Naive thymus-derived CD8-positive, alpha-beta T cell (primary cell): ENCODE measurements at regions not wholly inside any gene's neighbourhood (a gene's known extent, or its start where the extent isn't known, plus 50 kb on each side); places are given as distances from the start of the nearest gene placed in this dataset.
"Not testable (repeated sequence)": the region's sequence is repeated elsewhere in the genome, so short reads cannot be mapped to it uniquely, and the experiment has no call there.

Experiments
- ATAC-seq, 2 donors: fragments of 150-1000 bp; cut with Tn5 transposase in 1 of 2; sonication (Bioruptor Pico), chemical (Tn5 transposase) in 1 of 2; 1 replicate in 1 of 2; 2 replicates in 1 of 2; pipeline ENCODE4 v1.10.0; 2021; ENCODE audit warnings: mild to moderate bottlenecking in 2 of 2, moderate library complexity in 2 of 2
- POLR2A ChIA-PET: fragments of 350-600 bp; sonication (Branson Sonifier 250); formaldehyde crosslinking; loops from one replicate; lab custom pipeline; 2021; ENCODE audit warnings: antibody characterized with exemption; lab: Charles Lee
- DNase-seq, 10 donors: peaks; one replicate each; pipeline versions ENCODE4 v3.0.0 to v3.0.0-alpha.2; 2020 to 2022
- H3K27ac Mint-ChIP-seq, 10 donors: one replicate each; pipeline ENCODE4 v1.8.0; 2020 to 2022; ENCODE audit warnings: mild to moderate bottlenecking in 10 of 10, mixed read lengths in 10 of 10, moderate library complexity in 4 of 10, inconsistent platforms in 1 of 10
- H3K27me3 Mint-ChIP-seq, 5 donors: one replicate each; pipeline ENCODE4 v1.8.0; 2021 to 2022; ENCODE audit warnings: mixed read lengths in 5 of 5
- H3K36me3 Mint-ChIP-seq, 3 donors: one replicate each; pipeline ENCODE4 v1.8.0; 2020 to 2022; ENCODE audit warnings: mixed read lengths in 3 of 3, mild to moderate bottlenecking in 2 of 3, inconsistent platforms in 1 of 3
- H3K4me1 Mint-ChIP-seq, 4 donors: one replicate each; pipeline ENCODE4 v1.8.0; 2021 to 2022; ENCODE audit warnings: mixed read lengths in 4 of 4
- H3K4me3 Mint-ChIP-seq, 10 donors: one replicate each; pipeline ENCODE4 v1.8.0; 2020 to 2022; ENCODE audit warnings: mild to moderate bottlenecking in 10 of 10, mixed read lengths in 10 of 10, moderate library complexity in 6 of 10, inconsistent platforms in 1 of 10
- H3K9me3 Mint-ChIP-seq, 9 donors: one replicate each; pipeline ENCODE4 v1.8.0; 2020 to 2022; ENCODE audit warnings: mixed read lengths in 9 of 9, mild to moderate bottlenecking in 3 of 9, inconsistent platforms in 1 of 9, moderate library complexity in 1 of 9

DNA sequence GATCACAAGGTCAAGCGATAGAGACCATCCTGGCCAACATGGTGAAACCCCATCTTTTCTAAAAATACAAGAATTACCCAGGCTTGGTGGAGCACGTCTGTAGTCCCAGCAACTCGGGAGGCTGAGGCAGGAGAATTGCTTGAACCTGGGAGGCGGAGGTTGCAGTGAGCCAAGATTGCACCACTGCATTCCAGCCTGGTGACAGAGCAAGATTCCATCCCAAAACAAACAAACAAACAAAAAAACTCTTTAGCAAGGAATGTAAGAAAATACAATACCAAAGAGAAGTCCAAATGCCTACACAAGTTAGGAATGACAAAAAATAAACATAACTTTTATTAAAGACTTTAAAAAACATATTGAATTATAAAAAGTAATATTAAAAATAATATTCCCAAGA is 462.3 kb downstream of the C12orf50 start:
- H3K27me3 Mint-ChIP-seq, POLR2A ChIA-PET, DNase-seq, H3K9me3 Mint-ChIP-seq, ATAC-seq, H3K27ac Mint-ChIP-seq, H3K4me1 Mint-ChIP-seq, H3K4me3 Mint-ChIP-seq, H3K36me3 Mint-ChIP-seq: not testable (repeated sequence)

DNA sequence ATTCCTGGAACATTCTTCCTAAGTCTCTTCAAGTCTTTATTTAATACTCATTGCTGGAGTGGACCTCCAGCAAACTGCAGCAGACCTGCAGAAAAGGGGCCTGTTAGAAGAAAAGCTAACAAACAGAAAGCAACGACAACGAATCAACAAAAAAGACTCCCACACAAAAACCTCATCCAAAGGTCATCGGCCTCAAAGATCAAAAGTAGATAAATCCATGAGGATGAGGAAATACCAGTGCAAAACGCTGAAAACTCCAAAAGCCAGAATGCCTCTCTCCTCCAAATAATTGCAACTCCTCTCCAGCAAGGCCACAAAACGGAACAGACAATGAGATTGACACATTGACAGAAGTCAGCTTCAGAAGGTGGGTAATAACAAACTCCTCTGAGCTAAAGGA is 472.2 kb downstream of the C12orf50 start:
- Mint-ChIP-seq H3K27ac (no peak overlapping the region), H3K4me3 (no peak overlapping the region), H3K4me1 (no peaks in the 10 kb centered on the region), H3K9me3 (peaks cover 0 to 30% (median 13%) of the 10 kb centered on the region in 9 donors), H3K27me3 (no peaks in the 10 kb centered on the region), H3K36me3 (no peaks in the 10 kb centered on the region)
- no peak for ATAC-seq
- no peak for DNase-seq
- POLR2A ChIA-PET = no interaction called here

DNA sequence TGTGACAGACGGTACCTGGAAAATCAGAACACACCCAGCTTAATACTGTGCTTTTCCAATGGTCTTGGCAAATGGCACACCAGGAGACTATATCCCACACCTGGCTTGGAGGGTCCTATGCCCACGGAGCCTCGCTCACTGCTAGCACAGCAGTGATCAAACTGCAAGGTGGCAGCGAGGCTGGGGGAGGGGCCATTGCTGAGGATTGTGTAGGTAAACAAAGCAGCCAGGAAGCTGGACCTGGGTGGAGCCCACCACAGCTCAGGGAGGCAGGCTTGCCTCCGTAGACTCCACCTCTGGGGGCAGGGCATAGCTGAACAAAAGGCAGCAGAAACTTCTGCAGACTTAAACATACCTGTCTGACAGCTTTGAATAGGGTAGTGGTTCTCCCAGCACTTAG is 498.0 kb downstream of the C12orf50 start:
- POLR2A ChIA-PET, H3K4me1 Mint-ChIP-seq, H3K4me3 Mint-ChIP-seq, H3K27me3 Mint-ChIP-seq, ATAC-seq, DNase-seq, H3K36me3 Mint-ChIP-seq, H3K27ac Mint-ChIP-seq: not testable (repeated sequence)
- peaks cover 0 to 21% (median 4%) of the 10 kb centered on the region in 9 donors for H3K9me3 Mint-ChIP-seq

DNA sequence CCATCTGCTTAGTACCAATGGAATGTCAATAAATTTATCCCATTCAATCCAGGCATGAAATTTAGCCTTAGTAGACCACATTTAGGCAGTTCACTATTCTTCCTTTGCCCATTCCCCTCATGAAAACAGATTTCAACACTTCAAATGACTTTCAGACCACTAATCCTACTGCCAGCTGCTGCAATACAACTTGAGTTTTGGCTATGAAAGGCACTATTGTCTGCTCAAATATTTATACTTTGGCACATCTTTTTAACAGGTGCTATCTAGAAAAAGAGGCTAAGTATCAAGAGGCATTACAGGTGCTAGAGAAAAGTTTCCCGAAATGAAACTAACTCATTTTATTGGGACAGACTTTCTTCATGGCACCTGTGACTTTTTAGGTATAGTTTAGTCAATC is 499.8 kb downstream of the C12orf50 start:
- Mint-ChIP-seq H3K4me3 (no peak overlapping the region), H3K4me1 (no peaks in the 10 kb centered on the region), H3K27me3 (no peaks in the 10 kb centered on the region), H3K36me3 (no peaks in the 10 kb centered on the region), H3K27ac (no peak overlapping the region), H3K9me3 (peaks cover 0 to 18% (median 4%) of the 10 kb centered on the region in 9 donors)
- POLR2A ChIA-PET = no interaction called here
- no peak for ATAC-seq
- no peak for DNase-seq

DNA sequence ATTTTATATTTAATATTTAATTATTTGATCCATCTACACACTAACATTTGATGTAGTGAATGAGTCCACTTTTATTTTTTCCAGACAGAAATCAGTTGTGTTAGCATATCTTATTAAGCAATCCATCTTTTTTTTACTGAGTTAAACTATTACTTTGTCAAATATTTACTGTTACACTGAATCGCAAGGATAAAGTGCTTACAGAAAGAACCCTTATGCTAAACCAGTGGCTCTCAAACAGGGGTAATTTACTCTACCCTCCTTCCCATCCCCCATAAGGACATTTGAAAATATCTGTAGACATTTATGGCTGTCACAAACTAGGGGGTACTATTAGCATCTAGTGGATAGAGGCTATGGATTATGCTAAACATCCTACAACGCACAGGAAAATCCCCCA is 508.2 kb downstream of the C12orf50 start:
- no peak overlapping the region for H3K27ac Mint-ChIP-seq
- POLR2A ChIA-PET = no interaction called here
- ATAC-seq = no peak
- H3K27me3 Mint-ChIP-seq = no peaks in the 10 kb centered on the region
- H3K4me1 Mint-ChIP-seq = no peaks in the 10 kb centered on the region
- no peaks in the 10 kb centered on the region for H3K36me3 Mint-ChIP-seq
- no peak overlapping the region for H3K4me3 Mint-ChIP-seq
- H3K9me3 Mint-ChIP-seq = peaks cover 0 to 2% (median 0%) of the 10 kb centered on the region in 9 donors
- DNase-seq = no peak

DNA sequence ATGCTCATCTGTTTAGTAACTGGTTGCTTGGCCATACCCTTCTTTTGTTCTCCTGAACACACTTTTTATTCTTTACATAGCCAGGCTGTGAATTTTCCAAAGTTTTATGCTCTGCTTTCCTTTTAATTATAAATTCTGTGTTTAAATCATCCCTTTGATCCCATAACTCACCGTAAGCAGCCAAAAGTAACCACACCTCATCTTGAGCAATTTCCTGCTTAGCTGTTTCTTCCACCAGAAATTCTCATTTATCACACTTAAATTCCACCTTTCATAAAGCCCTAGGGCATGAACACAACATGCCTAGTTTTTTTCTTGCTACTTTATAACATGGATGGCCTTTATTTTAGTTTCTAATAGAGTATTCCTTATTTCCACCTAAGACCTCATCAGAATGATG is 510.7 kb downstream of the C12orf50 start:
- POLR2A ChIA-PET = no interaction called here
- ATAC-seq (no peak), DNase-seq (no peak)
- no peaks in the 10 kb centered on the region for H3K4me1 Mint-ChIP-seq
- H3K27ac Mint-ChIP-seq = no peak overlapping the region
- H3K36me3 Mint-ChIP-seq = no peaks in the 10 kb centered on the region
- H3K9me3 Mint-ChIP-seq = peaks cover 0 to 2% (median 0%) of the 10 kb centered on the region in 9 donors
- no peak overlapping the region for H3K4me3 Mint-ChIP-seq
- H3K27me3 Mint-ChIP-seq = no peaks in the 10 kb centered on the region

DNA sequence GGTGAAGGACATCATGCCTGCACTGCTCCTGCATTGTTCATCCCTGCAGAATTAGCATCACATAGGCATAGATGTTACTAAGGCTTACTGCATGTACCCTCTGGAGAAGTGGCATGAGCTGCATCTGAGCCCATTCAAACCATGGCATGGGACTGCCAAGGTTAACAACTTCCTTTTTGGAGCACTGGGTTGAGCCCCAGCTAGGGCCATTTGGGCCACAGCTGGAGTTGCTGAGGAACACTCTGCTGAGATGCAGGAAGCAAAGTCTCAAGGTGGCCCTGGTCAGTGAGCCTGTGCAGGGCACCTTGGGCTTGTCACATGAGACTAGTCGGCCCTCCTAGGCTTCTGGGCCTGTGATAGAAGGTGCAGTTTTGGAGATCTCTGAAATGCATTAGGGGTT is 511.2 kb downstream of the C12orf50 start:
- Mint-ChIP-seq H3K36me3 (no peaks in the 10 kb centered on the region), H3K27ac (no peak overlapping the region), H3K27me3 (no peaks in the 10 kb centered on the region), H3K9me3 (peaks cover 0 to 2% (median 0%) of the 10 kb centered on the region in 9 donors), H3K4me1 (no peaks in the 10 kb centered on the region), H3K4me3 (no peak overlapping the region)
- no peak for DNase-seq
- no peak for ATAC-seq
- POLR2A ChIA-PET = no interaction called here

DNA sequence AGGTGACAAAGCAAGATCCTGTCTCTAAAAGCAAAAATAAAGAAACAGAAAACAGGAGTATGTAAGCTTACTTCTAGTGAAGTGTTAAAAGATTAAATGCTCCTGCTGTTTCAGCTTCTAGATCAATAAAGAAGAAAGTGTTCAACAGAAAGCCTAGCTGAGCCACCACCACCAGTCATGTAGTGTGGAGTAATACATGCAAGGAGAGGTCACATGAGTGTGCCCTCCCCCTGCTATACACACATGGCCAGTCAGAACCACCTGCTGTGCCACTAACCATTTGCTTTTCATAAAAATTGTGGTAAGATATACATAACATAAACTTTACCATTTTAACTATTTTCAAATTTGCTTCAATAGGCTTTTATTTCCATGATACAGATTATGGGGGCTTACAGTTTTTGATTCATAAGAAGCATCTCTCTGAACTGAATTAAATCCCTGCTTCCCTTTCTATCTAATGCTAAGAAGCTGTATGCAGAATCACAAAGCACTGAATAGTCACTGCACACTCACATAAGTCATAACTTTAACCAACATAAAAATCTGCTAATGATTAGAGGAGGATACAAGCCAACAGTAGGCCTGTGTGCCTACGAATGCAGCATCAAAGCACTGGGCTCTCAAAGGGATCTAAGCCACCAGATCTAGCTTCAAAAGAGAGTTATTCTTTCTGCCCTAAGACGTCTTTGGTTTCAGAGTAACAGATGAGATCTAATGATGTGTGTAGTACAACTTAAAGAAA is 515.5 kb downstream of the C12orf50 start:
- Mint-ChIP-seq H3K36me3 (no peaks in the 10 kb centered on the region), H3K27ac (no peak overlapping the region), H3K4me1 (no peaks in the 10 kb centered on the region), H3K27me3 (no peaks in the 10 kb centered on the region), H3K4me3 (no peak overlapping the region), H3K9me3 (peaks cover 0 to 6% (median 3%) of the 10 kb centered on the region in 9 donors)
- no peak for DNase-seq
- POLR2A ChIA-PET = no interaction called here
- no peak for ATAC-seq

DNA sequence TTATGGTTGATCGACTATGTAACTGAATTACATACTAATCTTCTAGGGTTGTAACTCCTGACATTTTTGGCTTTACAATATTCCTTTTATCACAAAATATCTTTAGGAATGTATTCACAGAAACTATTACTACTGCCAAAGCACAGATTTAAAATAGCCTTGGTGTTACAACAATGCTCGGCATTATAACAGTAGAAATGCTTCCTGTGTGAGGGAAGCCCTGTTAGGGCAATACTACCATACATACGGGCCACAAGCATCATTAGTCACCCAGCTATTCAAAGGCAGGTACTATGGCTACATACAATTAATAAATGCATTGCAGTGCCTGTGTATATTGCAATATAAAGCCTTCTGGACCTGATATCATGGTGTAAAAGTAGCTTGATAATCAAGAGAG is 517.8 kb downstream of the C12orf50 start:
- H3K36me3 Mint-ChIP-seq = no peaks in the 10 kb centered on the region
- peaks cover 0 to 11% (median 5%) of the 10 kb centered on the region in 9 donors for H3K9me3 Mint-ChIP-seq
- ATAC-seq (no peak), DNase-seq (no peak)
- no peaks in the 10 kb centered on the region for H3K27me3 Mint-ChIP-seq
- no peak overlapping the region for H3K4me3 Mint-ChIP-seq
- no peaks in the 10 kb centered on the region for H3K4me1 Mint-ChIP-seq
- H3K27ac Mint-ChIP-seq = no peak overlapping the region
- POLR2A ChIA-PET = no interaction called here

DNA sequence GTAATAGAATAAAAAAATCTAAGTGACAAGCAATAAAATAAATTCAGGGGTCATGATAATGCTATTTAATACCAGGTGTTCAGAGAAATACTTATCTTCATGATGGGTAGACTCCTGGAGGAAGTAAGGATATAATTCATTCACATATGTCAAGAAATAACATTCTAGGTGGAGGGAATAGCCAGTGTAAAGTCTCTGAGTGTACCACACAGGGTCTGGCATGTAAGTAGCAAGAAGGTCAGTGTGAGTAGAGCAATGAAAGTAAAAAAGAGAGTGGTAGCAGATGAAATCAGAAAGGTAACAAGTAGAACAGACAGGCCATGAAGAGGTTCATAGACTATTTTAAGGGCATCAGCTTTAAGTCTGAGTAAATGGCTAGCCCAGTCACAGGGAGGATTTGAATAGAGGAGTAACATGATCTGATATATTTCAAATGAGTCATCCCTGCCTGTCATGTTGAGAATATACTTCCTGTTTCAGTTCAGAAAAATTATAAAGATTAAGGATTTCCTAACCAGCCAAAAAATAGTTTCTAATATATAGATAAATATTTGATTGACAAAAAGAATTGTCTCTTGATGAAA is 519.9 kb downstream of the C12orf50 start:
- no peaks in the 10 kb centered on the region for H3K4me1 Mint-ChIP-seq
- POLR2A ChIA-PET = no interaction called here
- ATAC-seq (no peak), DNase-seq (no peak)
- H3K27ac Mint-ChIP-seq = no peak overlapping the region
- H3K27me3 Mint-ChIP-seq = no peaks in the 10 kb centered on the region
- H3K9me3 Mint-ChIP-seq = peaks cover 0 to 18% (median 5%) of the 10 kb centered on the region in 9 donors
- H3K36me3 Mint-ChIP-seq = no peaks in the 10 kb centered on the region
- H3K4me3 Mint-ChIP-seq = no peak overlapping the region

DNA sequence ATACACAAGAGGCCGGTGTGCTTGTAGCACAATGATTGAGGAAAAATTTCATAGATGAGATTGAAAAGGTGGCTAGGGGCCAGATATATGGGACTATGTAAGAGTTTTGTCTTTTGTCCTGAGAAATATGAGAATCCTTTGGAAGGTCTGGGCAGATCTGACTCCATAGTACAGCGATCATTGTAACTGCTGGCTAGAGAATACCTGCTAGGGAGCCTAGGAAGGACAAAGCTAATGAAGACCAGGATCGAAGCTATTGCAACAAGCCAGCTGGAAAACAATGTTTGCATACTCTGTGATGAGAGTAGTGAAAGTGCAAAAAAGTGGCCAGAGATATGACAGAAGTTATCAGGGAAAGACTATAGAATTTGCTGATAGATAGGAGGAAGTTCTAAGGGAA is 537.6 kb downstream of the C12orf50 start:
- POLR2A ChIA-PET = no interaction called here
- Mint-ChIP-seq H3K9me3 (peaks cover 0 to 10% (median 2%) of the 10 kb centered on the region in 9 donors), H3K27me3 (no peaks in the 10 kb centered on the region), H3K27ac (no peak overlapping the region), H3K4me1 (no peaks in the 10 kb centered on the region), H3K36me3 (no peaks in the 10 kb centered on the region), H3K4me3 (no peak overlapping the region)
- DNase-seq = no peak
- no peak for ATAC-seq

DNA sequence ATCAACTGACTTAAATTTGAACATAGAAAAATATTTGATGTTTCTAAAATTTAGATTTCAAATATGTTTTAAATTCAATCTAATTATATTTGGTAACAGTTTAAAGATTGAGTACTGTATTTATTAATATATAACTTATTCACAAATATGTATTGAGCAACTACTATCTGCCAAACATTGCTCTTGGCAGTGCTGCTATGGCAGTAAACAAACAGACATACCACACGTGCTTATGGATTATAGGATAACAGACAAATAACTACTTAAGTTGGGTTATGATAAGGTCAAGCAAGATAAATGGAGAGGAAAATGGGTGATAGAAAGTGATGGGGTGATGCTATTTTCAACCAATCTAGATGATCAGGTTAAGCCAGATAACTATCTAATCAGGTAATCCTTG is 538.1 kb downstream of the C12orf50 start:
- no peaks in the 10 kb centered on the region for H3K4me1 Mint-ChIP-seq
- ATAC-seq = no peak
- no peak for DNase-seq
- POLR2A ChIA-PET = no interaction called here
- H3K4me3 Mint-ChIP-seq = no peak overlapping the region
- no peaks in the 10 kb centered on the region for H3K27me3 Mint-ChIP-seq
- H3K27ac Mint-ChIP-seq = no peak overlapping the region
- peaks cover 0 to 10% (median 2%) of the 10 kb centered on the region in 9 donors for H3K9me3 Mint-ChIP-seq
- no peaks in the 10 kb centered on the region for H3K36me3 Mint-ChIP-seq

DNA sequence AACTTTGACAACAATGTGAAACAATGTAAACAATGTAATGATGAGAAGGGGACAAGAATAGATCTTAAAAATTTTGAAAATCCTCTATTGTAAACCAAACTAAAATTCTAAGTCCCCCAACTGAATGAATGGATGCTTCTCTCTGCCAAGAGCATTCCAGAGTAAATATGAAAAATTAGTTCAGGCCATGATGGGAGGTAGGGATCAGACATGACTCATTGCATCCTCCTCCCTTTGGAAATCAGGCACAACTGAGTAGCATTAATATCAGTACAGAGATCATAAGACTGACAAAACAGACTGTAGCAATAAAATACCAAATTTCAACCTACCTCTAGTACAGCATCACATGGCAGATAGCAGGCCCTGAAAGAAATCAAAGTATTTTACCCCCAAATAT is 559.9 kb downstream of the C12orf50 start:
- no peak overlapping the region for H3K4me3 Mint-ChIP-seq
- peaks cover 0 to 14% (median 4%) of the 10 kb centered on the region in 9 donors for H3K9me3 Mint-ChIP-seq
- H3K36me3 Mint-ChIP-seq = no peaks in the 10 kb centered on the region
- H3K27ac Mint-ChIP-seq = no peak overlapping the region
- ATAC-seq = no peak
- POLR2A ChIA-PET = no interaction called here
- no peak for DNase-seq
- no peaks in the 10 kb centered on the region for H3K4me1 Mint-ChIP-seq
- no peaks in the 10 kb centered on the region for H3K27me3 Mint-ChIP-seq

DNA sequence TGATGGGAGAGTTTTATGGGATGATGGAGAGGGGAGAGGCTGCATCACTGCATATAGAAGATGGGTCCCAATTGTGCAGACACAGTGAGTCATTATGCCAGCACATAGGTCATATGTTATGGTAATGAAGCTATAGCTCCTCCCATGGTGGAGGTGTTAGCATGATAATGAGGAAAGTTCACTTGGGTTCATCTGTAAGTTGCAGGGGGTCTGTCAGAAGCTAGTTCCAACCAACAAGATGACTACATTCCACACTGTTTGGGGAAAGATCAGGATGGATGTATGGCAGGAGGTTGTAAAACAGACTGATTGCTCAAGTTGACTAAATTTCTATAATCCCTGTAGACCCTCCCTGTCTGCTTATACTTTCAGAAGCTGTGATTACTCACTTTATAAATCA is 561.3 kb downstream of the C12orf50 start:
- ATAC-seq (no peak), DNase-seq (no peak)
- H3K27ac Mint-ChIP-seq = no peak overlapping the region
- H3K27me3 Mint-ChIP-seq = peaks cover 0 to 1% (median 0%) of the 10 kb centered on the region in 5 donors
- no peaks in the 10 kb centered on the region for H3K36me3 Mint-ChIP-seq
- no peaks in the 10 kb centered on the region for H3K4me1 Mint-ChIP-seq
- H3K9me3 Mint-ChIP-seq = peaks cover 0 to 14% (median 0%) of the 10 kb centered on the region in 9 donors
- H3K4me3 Mint-ChIP-seq = no peak overlapping the region
- POLR2A ChIA-PET = no interaction called here
